ENCODE measurements at regions not wholly inside any gene's neighbourhood (a gene's known extent, or its start where the extent isn't known, plus 50 kb on each side); places are given as distances from the start of the nearest gene placed in this dataset.
A peak's percentile ranks its signal among the peaks of the same experiment; 100 is the strongest.
"Not testable (repeated sequence)": the region's sequence is repeated elsewhere in the genome, so short reads cannot be mapped to it uniquely, and the experiment has no call there.

- no peak for DNase-seq
Observed at GRCh38 chr1:195738966-195739650, 869.1 kb downstream of the KCNT2 start.

- DNase-seq, result no peak
Observed at GRCh38 chr1:195735140-195735539, 873.1 kb downstream of the KCNT2 start.

GRCh38 chr1:195733826-195734225, 874.4 kb downstream of the KCNT2 start:
- no peak for DNase-seq

GRCh38 chr1:195733408-195733807, 874.8 kb downstream of the KCNT2 start:
- DNase-seq, result no peak

- no peak for DNase-seq
Observed at GRCh38 chr1:195731385-195731784, 876.9 kb downstream of the KCNT2 start.

- no peak for DNase-seq
Observed at GRCh38 chr1:195723796-195724194, 884.4 kb downstream of the KCNT2 start.

GRCh38 chr1:195722852-195723795, 885.1 kb downstream of the KCNT2 start:
- not testable (repeated sequence) for DNase-seq

GRCh38 chr1:195722146-195722545, 886.1 kb downstream of the KCNT2 start:
- not testable (repeated sequence) for DNase-seq

GRCh38 chr1:195721210-195721971, 886.8 kb downstream of the KCNT2 start:
- DNase-seq, result no peak

- no peak for DNase-seq
Observed at GRCh38 chr1:195717651-195718050, 890.6 kb downstream of the KCNT2 start.

- DNase-seq, result no peak
Observed at GRCh38 chr1:195715652-195716051, 892.6 kb downstream of the KCNT2 start.

GRCh38 chr1:195714248-195714647, 894.0 kb downstream of the KCNT2 start:
- no peak for DNase-seq

GRCh38 chr1:195709821-195710220, 898.4 kb downstream of the KCNT2 start:
- peak; percentile 25 for DNase-seq

GRCh38 chr1:195704028-195704427, 904.2 kb downstream of the KCNT2 start:
- DNase-seq, result no peak

GRCh38 chr1:195701149-195701548, 907.1 kb downstream of the KCNT2 start:
- DNase-seq, result no peak

GRCh38 chr1:195697130-195697529, 911.1 kb downstream of the KCNT2 start:
- DNase-seq, result no peak

GRCh38 chr1:195686764-195687163, 921.5 kb downstream of the KCNT2 start:
- no peak for DNase-seq

- DNase-seq, result no peak
Observed at GRCh38 chr1:195664628-195665027, 943.6 kb downstream of the KCNT2 start.

GRCh38 chr1:195663549-195664280, 944.5 kb downstream of the KCNT2 start:
- DNase-seq, result no peak

- DNase-seq, result no peak
Observed at GRCh38 chr1:195656780-195657179, 951.5 kb downstream of the KCNT2 start.

GRCh38 chr1:195648875-195649274, 959.4 kb downstream of the KCNT2 start:
- DNase-seq, result not testable (repeated sequence)

- DNase-seq, result no peak
Observed at GRCh38 chr1:195637539-195637938, 970.7 kb downstream of the KCNT2 start.

- peak; percentile 22 for DNase-seq
Observed at GRCh38 chr1:195618287-195618686, 990.0 kb downstream of the KCNT2 start.
